Activated CD4-positive, alpha-beta T cell treated with anti-CD3 and anti-CD28 coated beads for 1 hour (primary cell): ENCODE measurements at regions not wholly inside any gene's neighbourhood (a gene's known extent, or its start where the extent isn't known, plus 50 kb on each side); places are given as distances from the start of the nearest gene placed in this dataset.
"Not testable (repeated sequence)": the region's sequence is repeated elsewhere in the genome, so short reads cannot be mapped to it uniquely, and the experiment has no call there.

Experiments used
- DNase-seq: peaks from one replicate; pipeline ENCODE4 v3.0.0-alpha.2; 2020

DNA sequence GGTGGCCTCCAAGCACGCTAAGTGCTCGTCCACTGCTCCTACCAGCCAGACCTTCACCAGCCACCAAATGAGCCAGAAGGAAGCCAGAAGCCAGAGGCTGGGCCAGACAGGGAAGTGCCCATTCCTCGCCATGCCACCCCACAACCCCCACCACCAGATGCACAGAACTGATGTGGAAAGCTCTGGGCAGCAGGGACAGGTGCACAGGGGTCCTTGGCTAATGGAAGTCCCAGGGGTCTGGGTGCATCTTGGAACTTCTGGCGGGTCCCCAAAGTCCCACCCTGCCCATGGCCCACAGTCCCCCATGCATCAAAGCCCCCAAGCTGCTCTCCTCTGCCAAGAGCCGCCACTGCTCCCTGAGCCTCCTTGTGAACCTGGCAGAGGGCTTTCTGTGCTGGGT is 173.1 kb upstream of the ID2 start:
- DNase-seq = no peak

GRCh38 chr2:8509621-8510020 is 172.2 kb upstream of the ID2 start:
- DNase-seq = no peak

- DNase-seq = not testable (repeated sequence)
Measured at GRCh38 chr2:8510055-8510454, 171.8 kb upstream of the ID2 start.

DNA sequence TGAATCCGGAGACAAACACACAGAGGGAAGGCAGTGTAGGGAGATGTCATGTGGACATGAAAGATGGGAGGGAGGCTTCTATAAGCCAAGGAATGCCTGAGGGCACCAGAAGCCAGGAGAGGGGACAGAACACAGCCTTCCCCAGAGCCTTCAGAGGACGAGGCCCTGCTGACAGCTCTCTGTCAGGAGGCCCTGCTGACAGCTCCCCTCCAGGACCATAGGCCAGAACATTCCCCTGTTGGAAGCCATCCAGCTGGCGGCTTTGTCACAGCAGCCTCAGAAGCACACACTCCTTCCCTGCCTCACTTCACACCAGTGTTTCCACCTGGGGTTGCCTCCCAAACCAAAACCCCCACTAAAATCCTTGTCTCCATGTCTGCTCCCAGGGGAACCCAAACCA is 171.3 kb upstream of the ID2 start:
- no peak for DNase-seq

DNA sequence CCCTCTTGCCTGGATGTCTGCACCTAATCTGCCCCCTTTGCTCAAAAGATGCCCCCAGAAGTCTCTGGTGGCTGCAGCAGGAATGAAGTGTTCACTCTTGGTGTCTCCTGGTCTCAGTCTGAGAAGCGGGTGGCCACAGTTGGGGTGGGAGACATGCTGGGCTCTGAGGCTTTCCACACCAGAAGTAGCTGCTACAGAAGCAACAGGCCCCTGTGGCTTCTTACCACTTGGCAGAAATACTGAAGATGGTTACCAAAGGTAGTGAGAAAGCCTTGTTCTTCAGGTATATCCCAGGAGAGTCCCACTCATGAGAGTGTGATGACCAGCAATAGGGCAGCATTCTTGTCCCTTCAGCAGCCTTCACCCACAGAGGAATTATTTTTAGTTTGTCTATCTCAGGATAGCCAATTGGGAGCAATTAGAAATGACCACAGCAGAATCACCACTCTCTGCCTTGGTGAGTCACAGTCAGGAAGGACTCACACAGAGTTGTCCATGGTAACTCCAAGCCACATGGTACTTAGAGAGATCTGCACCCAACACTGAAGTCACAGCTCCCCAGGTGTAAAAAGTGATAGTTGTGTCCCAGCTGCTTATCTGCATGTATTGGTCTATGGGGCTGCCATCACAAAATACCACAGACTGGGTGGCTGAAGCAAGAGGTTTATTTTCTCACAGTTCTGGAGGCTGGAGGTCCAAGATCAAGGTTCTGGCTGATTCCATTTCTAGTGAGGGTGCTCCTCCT is 169.8 kb upstream of the ID2 start:
- DNase-seq = no peak

- DNase-seq = no peak
Measured at GRCh38 chr2:8513601-8514273, 168.1 kb upstream of the ID2 start.

DNA sequence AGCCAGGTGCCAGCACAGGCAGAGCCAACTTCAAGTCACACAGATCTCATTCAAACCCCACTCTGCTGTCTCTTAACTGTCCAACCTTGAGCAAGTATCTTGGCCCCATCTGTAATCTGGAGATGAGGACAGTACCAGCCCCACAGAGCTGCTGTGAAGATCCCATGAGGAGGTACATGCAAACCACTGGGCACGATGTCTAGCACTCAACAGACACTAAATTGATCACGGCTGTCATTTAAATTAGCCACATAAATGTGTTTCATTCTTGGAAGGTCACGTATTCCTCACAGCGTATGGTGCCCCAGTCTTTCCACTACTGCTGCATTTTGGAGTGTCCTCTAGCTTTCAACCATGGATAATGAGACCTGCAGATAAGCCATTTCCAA is 167.6 kb upstream of the ID2 start:
- no peak for DNase-seq

DNA sequence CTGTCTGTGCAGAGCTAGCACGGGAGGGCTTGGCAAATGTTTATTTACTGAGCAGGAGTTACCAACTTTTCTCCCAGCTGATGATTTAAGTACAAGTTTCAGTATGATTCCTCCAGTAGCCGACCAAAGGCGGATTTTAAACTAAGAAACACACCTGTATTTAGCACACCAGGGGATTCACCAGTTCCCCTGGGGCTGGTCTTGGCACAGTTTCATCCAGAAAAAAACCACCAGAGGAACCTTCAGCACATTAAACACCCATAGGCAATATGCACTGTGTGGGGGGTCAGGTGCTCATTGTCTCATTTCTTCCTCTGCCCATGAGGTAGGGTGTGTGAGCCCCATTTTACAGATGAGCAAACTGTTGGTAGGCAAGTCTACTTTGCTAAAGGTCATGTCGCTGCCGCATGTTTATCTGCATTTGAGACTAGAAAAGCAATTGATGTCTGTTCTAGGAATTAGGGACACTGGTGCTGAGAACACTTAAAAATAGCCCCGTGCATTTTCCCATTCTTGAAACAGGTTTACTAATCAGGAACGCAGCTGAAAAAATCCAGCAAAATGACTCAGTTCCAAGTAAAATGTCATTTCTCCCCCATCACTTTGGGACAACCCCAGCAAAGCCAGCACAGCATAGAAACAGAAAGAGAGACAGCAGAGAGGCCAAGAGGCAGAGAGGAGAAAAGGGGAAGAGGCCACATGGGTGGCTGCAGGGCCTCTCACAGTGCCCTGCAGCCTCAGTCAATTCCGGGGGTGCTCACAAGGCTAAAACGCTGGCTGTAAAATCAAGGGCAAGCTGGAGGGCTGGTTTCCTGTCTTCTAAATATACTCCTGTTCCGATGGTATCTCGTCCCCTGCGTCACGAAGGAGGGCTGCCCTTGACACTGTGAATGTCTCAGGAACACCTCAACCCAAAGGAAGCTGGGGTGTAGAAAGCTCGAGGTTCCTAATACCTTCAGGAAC is 166.8 kb upstream of the ID2 start:
- peak; percentile 19 for DNase-seq

DNA sequence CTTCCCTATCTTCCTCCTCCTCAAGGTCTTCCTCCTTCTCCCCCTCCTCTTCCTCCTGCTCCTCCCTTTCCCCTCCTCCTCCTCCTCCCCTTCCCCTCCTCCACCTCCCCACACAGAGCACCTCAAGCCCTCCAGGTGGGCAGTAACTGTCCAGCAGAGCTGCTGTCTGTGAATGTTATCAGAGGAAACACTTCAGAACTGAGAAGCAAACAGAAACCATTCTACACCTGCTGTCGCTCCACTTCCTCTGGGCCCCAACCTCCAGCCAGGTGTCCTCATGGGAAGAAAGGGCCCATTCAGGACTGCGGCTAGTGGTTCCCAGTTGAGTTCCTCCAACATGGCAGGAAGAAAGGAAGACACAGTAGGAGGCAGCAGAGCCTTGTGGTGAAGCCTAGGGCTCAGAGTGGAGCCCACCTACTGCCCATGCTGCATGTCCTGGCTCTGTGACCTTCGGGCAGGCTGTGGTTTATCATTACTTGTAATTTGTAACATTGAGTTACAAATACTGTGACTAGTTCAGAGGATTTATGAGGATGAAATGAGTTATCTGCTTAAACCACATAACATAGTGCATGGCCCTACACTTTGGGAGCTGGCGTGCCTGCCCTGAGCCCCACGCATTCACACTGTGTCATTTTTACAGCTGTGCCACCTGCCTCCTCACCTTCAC is 165.9 kb upstream of the ID2 start:
- DNase-seq = no peak

DNA sequence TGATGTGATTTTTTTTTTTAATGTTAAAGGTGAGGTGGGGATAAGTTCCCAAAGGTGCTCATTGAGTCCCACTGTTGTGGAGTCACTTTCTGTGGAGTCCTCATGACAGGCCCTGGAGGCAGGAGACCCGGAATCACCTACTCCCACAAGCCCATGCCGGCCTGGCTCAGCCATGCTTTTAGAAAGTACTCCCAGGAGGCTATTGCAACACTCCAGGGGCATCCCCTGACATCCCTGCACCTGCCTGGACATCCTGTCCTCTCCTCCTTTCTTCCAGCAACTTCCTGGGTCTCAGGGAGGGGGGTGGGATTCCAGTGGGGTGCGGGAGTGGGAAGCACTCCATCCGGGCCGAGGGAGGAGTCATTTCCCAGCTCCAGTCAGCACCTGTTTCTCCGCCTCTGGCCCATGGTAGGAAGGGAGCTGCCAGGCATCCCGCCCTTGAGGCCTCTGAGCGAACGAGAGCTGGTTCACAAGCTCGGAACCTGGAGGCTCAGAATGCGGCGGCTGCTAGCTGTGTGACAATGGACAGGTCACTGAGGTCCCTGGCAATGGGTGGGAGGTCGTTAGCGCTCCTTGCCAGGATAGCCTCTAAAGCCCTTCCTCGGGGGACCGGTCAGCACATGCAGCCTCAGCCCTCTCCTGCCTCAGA is 163.9 kb upstream of the ID2 start:
- no peak for DNase-seq

DNA sequence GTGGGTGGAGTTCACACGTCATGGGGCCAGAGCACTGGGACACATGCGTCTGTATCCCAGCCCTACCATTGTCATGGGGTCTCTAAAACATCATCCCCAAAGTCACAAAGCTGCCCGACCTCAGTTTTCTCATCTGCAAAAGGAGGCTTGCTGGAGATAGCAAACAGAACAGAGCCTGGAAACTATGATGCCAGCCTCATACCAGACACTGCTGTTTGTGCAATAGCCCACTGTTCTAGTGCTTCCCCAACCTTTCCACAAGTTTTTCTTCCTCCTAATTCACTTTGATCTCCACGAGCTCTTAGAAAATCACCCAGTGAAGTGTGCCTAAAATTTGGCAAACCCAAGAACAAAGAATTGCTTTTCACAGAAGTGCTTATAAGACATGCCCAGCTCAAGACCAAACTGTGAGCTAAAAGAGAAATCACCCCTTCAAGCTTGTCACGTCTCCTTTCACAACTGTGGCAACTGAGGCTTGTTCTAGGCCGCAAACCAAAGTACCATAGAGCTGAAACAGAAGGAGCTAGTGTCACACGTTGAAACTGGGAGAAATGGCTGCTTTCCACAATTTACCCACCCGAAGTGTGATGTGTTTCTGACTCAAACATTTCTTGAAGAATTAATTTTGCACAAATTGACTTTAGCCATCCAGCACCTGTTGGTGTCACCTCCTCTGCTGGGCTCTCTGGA is 162.7 kb upstream of the ID2 start:
- DNase-seq = no peak

- DNase-seq = no peak
Measured at GRCh38 chr2:8520791-8521344, 161.0 kb upstream of the ID2 start.

DNA sequence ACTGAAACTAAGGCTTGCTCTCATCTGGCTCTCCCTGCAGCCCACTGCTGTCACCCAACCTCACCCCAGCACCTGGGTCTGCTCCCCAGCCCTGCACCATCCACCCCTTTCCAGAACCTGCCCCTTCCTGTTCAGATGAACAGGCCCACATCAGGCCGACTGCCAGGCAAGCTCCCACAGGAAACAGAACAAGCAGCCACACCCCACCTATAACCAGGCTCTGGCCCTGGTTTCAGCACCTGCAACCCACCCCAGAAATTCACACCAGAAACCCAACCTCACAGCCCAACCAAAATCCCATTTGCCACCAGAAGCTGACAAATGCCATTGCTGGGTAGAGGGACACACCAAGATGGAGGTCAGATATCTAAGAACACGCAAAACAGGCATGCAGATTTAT is 159.2 kb upstream of the ID2 start:
- no peak for DNase-seq

- no peak for DNase-seq
Measured at GRCh38 chr2:8524388-8524787, 157.5 kb upstream of the ID2 start.

GRCh38 chr2:8524823-8525222 is 157.0 kb upstream of the ID2 start:
- DNase-seq = no peak

- DNase-seq = no peak
Measured at GRCh38 chr2:8525236-8525581, 156.6 kb upstream of the ID2 start.

DNA sequence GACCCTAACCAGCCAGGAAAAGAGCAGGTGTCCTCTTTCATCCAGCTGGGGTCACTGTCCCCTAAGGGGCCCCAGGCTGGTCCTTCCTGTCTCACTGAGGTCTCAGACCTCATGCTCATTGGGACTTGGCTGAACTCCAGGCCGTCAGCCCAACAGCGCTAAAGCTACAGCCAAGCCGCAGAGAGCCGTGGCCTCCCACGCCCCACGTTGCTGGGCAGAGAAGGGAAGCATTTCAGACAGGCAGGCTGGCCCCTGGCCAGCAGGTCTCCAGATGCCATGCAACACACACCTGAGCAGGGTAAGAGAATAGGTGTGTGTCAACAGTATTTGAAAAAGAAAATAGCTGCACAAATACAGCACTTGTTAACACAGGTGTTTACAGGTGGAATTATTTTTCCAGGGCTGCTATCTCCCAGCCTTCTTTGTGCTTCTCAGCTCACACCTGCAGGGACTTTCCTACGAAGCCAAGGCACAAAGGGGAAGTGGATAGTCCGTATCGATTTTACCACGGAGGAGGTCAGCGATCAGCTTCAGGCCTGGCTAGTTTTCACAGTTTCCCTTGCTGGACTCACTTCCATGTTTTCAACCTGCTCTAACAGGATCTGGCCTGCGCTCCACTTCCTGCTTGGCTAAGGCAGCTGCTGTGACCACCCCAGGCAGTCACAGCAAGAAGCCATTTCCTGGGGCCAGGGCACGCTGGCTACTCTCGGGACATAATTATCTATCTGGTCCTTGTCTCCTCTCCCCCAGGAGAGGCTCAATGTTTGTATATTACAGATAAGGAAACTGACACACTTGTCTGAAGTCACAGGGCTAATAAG is 156.1 kb upstream of the ID2 start:
- no peak for DNase-seq

DNA sequence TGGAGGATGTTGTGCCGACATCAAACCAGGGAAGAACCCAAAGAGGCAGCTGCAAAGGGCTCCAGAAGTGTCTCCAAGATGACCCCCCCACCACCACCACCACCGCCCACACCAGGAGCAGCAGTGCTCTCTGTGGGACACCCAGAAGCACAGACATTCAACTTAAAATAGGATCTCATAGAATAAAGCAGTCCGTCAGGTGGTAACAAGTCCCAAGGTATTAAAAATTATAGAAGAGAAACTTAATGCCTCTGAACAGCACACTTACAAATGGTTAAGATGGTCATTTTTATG is 155.5 kb upstream of the ID2 start:
- DNase-seq = no peak

GRCh38 chr2:8527031-8527430 is 154.8 kb upstream of the ID2 start:
- no peak for DNase-seq

GRCh38 chr2:8527676-8528075 is 154.2 kb upstream of the ID2 start:
- DNase-seq = no peak

DNA sequence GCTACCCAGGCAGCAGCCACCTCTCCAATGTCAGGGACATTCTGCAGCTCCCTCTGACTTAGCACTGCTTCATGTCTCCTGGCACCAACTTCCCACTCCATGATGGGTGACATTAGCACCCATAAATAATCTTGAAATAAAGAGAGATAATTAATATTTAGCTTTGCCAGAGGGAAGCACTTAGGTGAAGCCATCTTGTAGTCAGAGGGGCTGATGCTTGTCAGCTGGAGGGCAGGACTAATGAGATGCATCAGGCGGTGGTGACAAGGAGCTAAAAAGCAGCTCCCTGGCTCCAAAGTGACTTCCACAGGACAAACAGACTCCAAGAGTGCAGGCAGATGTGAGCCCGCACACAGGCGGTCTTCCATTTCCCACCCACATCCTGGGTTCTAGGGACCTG is 153.0 kb upstream of the ID2 start:
- DNase-seq = no peak
